ENCODE measurements at regions not wholly inside any gene's neighbourhood (a gene's known extent, or its start where the extent isn't known, plus 50 kb on each side); places are given as distances from the start of the nearest gene placed in this dataset.

- TF ChIP-seq CTCF (IDR thresholded peaks at IDR 0.05): no peak
- no peak for ATAC-seq (ENCODE audit: low FRiP score)
Observed at GRCh38 chr3:147989344-147989743, 580.2 kb downstream of the ZIC1 start.

GRCh38 chr3:148002705-148003205 is 593.6 kb downstream of the ZIC1 start:
- no peak for TF ChIP-seq CTCF (IDR thresholded peaks at IDR 0.05)
- no peak for DNase-seq (ENCODE audit: low spot score)
- ATAC-seq (ENCODE audit: low FRiP score): no peak

More at GRCh38 chr3:147989344-147989743, 580.2 kb downstream of the ZIC1 start:
- DNase-seq (ENCODE audit: low spot score): no peak

- DNase-seq (ENCODE audit: low spot score) (no peak), ATAC-seq (ENCODE audit: low FRiP score) (no peak)
- TF ChIP-seq CTCF (IDR thresholded peaks at IDR 0.05): no peak
Observed at GRCh38 chr3:148004331-148004730, 595.2 kb downstream of the ZIC1 start.

- DNase-seq (ENCODE audit: low spot score) (no peak), ATAC-seq (ENCODE audit: low FRiP score) (no peak)
- TF ChIP-seq CTCF (IDR thresholded peaks at IDR 0.05): no peak
Observed at GRCh38 chr3:148005456-148005855, 596.3 kb downstream of the ZIC1 start.

- DNase-seq (ENCODE audit: low spot score) (no peak), ATAC-seq (ENCODE audit: low FRiP score) (no peak)
- TF ChIP-seq CTCF (IDR thresholded peaks at IDR 0.05): no peak
Observed at GRCh38 chr3:148006508-148006907, 597.3 kb downstream of the ZIC1 start.

GRCh38 chr3:148008591-148008990 is 599.4 kb downstream of the ZIC1 start:
- DNase-seq (ENCODE audit: low spot score) (no peak), ATAC-seq (ENCODE audit: low FRiP score) (no peak)
- TF ChIP-seq CTCF (IDR thresholded peaks at IDR 0.05): no peak

- ATAC-seq (ENCODE audit: low FRiP score): no peak
Observed at GRCh38 chr3:148020861-148021260, 611.7 kb downstream of the ZIC1 start.

More at GRCh38 chr3:148020861-148021260, 611.7 kb downstream of the ZIC1 start:
- no peak for DNase-seq (ENCODE audit: low spot score)
- no peak for TF ChIP-seq CTCF (IDR thresholded peaks at IDR 0.05)
